Neural cell (in vitro differentiated cells): ENCODE measurements at regions not wholly inside any gene's neighbourhood (a gene's known extent, or its start where the extent isn't known, plus 50 kb on each side); places are given as distances from the start of the nearest gene placed in this dataset.

Experiments used
- H2AFZ ChIP-seq: fragments of 200-600, 300-800 bp; sonication (generic), shearing (Covaris generic); 2 replicates; pipeline ENCODE4 v1.6.0; 2014; ENCODE audit warnings: low read depth, mild to moderate bottlenecking, antibody characterized with exemption, low read length, moderate library complexity
- H3F3A ChIP-seq: fragments of 200-600 bp; shearing (Covaris generic); 2 replicates; pipeline ENCODE4 v1.6.1; 2016; ENCODE audit warnings: mild to moderate bottlenecking, moderate library complexity, mixed read lengths, antibody characterized with exemption, low read length; ENCODE audit not compliant: insufficient read depth, poor library complexity, severe bottlenecking
- H3K27ac ChIP-seq: fragments of 200-600, 300-800 bp; sonication (generic), shearing (Covaris generic); 2 replicates; pipeline ENCODE4 v1.5.1; 2014; ENCODE audit warnings: mild to moderate bottlenecking, low read length, moderate library complexity
- H3K27me3 ChIP-seq: fragments of 300-800, 200-600 bp; sonication (generic), shearing (Covaris generic); 2 replicates; pipeline ENCODE4 v1.6.0; 2014; ENCODE audit warnings: mild to moderate bottlenecking, low read depth, low read length, moderate library complexity; ENCODE audit not compliant: insufficient read depth
- H3K36me3 ChIP-seq: fragments of 300-800, 200-600 bp; sonication (generic), shearing (Covaris generic); 2 replicates; pipeline ENCODE4 v1.5.1; 2014; ENCODE audit warnings: mild to moderate bottlenecking, antibody characterized with exemption, low read length, moderate library complexity; ENCODE audit not compliant: insufficient read depth
- H3K4me2 ChIP-seq: fragments of 300-800, 200-600 bp; sonication (generic), shearing (Covaris generic); 2 replicates; pipeline ENCODE4 v1.6.0; 2014; ENCODE audit warnings: mild to moderate bottlenecking, low read length
- H3K4me3 ChIP-seq: fragments of 300-800, 200-600 bp; sonication (generic), shearing (Covaris generic); 2 replicates; pipeline ENCODE4 v1.5.1; 2014; ENCODE audit warnings: mild to moderate bottlenecking, low read length, moderate library complexity
- H3K79me2 ChIP-seq: fragments of 200-600 bp; shearing (Covaris generic); replicated peaks from 2 replicates; pipeline ENCODE4 v1.6.0; 2014; ENCODE audit warnings: mild to moderate bottlenecking, low read length, moderate library complexity; ENCODE audit not compliant: insufficient read depth
- H3K9ac ChIP-seq: fragments of 300-800, 200-600 bp; sonication (generic), shearing (Covaris generic); 2 replicates; pipeline ENCODE4 v1.6.1; 2016; ENCODE audit warnings: mild to moderate bottlenecking, low read length, mixed read lengths
- H3K9me2 ChIP-seq: fragments of 200-600 bp; shearing (Covaris generic); 2 replicates; pipeline ENCODE4 v1.6.1; 2016; ENCODE audit warnings: mild to moderate bottlenecking, low read length, mixed read lengths; ENCODE audit not compliant: insufficient read depth
- H3K9me3 ChIP-seq: fragments of 200-600, 300-800 bp; sonication (generic), shearing (Covaris generic); 2 replicates; pipeline ENCODE4 v1.6.1; 2016; ENCODE audit warnings: mild to moderate bottlenecking, mixed run types, low read length, moderate library complexity, mixed read lengths
- H4K20me1 ChIP-seq: fragments of 200-600 bp; shearing (Covaris generic); 2 replicates; pipeline ENCODE4 v1.6.1; 2016; ENCODE audit warnings: mild to moderate bottlenecking, mixed run types; ENCODE audit not compliant: insufficient read depth
- EP300 ChIP-seq: fragments of 450-650 bp; conservative IDR thresholded peaks from 2 replicates; pipeline ENCODE4 v1.6.1; 2014; ENCODE audit warnings: antibody characterized with exemption, mild to moderate bottlenecking, moderate library complexity; ENCODE audit not compliant: poor library complexity, severe bottlenecking
- EZH2 ChIP-seq: fragments of 200-600, 300-800 bp; shearing (Covaris generic), sonication (generic); IDR thresholded peaks from 2 replicates; pipeline ENCODE4 v1.6.1; 2014; ENCODE audit warnings: antibody characterized with exemption, low read length, borderline replicate concordance, mild to moderate bottlenecking; ENCODE audit not compliant: insufficient read depth, poor library complexity, severe bottlenecking
- MXI1 ChIP-seq: fragments of 450-650 bp; conservative IDR thresholded peaks from 2 replicates; pipeline ENCODE4 v1.6.1; 2014; ENCODE audit warnings: antibody characterized with exemption, mild to moderate bottlenecking; ENCODE audit not compliant: poor library complexity, severe bottlenecking
- POLR2AphosphoS5 ChIP-seq: IDR thresholded peaks from 2 replicates; pipeline ENCODE4 v1.6.1; 2012
- RAD21 ChIP-seq: fragments of 450-650 bp; conservative IDR thresholded peaks from 2 replicates; pipeline ENCODE4 v1.6.1; 2014; ENCODE audit warnings: antibody characterized with exemption, mild to moderate bottlenecking, moderate library complexity
- SMC3 ChIP-seq: fragments of 450-650 bp; conservative IDR thresholded peaks from 2 replicates; pipeline ENCODE4 v1.6.1; 2014; ENCODE audit warnings: antibody characterized with exemption, mild to moderate bottlenecking, moderate library complexity; ENCODE audit not compliant: poor library complexity
- TAF1 ChIP-seq: IDR thresholded peaks from 2 replicates; pipeline ENCODE4 v1.6.1; 2012; ENCODE audit warnings: low read depth
- TF ChIP-seq, protein P1 (sequence below): IDR thresholded peaks from 2 replicates; pipeline ENCODE4 v1.6.1; 2012; ENCODE audit warnings: borderline replicate concordance
- TF ChIP-seq, protein P2 (sequence below): fragments of 450-650 bp; IDR thresholded peaks from 2 replicates; pipeline ENCODE4 v1.5.1; 2014; ENCODE audit warnings: antibody characterized with exemption, mild to moderate bottlenecking, moderate library complexity; ENCODE audit not compliant: poor library complexity, severe bottlenecking

DNA sequence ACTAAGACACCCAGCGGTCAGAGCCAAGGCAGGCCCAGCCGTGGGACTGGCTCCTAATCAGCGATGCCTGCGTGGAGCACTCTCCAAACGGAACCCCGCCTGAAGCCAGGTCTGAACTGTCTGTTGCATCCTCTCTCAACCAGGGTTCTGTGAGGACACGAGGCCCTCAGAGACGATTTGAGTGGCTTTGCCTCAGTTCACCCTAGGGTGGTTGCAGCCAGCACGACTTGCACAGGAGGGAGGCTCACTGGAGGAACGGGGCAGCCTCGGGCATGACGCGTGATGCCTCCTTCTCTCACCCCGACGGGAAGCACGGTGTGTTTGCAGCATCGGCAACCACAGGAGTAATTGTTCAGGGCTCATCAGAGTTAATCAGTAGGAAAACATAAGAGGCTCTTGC lies 336.4 kb downstream of the EIPR1 start:
- H3K4me2 ChIP-seq: no peak overlapping the region
- no peaks in the 10 kb centered on the region for H3K79me2 ChIP-seq
- H3K36me3 ChIP-seq: no peaks in the 10 kb centered on the region
- no peaks in the 10 kb centered on the region for H3K9me3 ChIP-seq
- H3K9me2 ChIP-seq: no peaks in the 10 kb centered on the region
- no peak overlapping the region for H2AFZ ChIP-seq
- H3K9ac ChIP-seq: no peak overlapping the region
- TF ChIP-seq MXI1 (no peak), EP300 (no peak), RAD21 (no peak), EZH2 (no peak), POLR2AphosphoS5 (no peak), TAF1 (no peak), SMC3 (no peak)
- TF ChIP-seq, protein P1, sequence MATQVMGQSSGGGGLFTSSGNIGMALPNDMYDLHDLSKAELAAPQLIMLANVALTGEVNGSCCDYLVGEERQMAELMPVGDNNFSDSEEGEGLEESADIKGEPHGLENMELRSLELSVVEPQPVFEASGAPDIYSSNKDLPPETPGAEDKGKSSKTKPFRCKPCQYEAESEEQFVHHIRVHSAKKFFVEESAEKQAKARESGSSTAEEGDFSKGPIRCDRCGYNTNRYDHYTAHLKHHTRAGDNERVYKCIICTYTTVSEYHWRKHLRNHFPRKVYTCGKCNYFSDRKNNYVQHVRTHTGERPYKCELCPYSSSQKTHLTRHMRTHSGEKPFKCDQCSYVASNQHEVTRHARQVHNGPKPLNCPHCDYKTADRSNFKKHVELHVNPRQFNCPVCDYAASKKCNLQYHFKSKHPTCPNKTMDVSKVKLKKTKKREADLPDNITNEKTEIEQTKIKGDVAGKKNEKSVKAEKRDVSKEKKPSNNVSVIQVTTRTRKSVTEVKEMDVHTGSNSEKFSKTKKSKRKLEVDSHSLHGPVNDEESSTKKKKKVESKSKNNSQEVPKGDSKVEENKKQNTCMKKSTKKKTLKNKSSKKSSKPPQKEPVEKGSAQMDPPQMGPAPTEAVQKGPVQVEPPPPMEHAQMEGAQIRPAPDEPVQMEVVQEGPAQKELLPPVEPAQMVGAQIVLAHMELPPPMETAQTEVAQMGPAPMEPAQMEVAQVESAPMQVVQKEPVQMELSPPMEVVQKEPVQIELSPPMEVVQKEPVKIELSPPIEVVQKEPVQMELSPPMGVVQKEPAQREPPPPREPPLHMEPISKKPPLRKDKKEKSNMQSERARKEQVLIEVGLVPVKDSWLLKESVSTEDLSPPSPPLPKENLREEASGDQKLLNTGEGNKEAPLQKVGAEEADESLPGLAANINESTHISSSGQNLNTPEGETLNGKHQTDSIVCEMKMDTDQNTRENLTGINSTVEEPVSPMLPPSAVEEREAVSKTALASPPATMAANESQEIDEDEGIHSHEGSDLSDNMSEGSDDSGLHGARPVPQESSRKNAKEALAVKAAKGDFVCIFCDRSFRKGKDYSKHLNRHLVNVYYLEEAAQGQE: no peak
- TF ChIP-seq, protein P2, sequence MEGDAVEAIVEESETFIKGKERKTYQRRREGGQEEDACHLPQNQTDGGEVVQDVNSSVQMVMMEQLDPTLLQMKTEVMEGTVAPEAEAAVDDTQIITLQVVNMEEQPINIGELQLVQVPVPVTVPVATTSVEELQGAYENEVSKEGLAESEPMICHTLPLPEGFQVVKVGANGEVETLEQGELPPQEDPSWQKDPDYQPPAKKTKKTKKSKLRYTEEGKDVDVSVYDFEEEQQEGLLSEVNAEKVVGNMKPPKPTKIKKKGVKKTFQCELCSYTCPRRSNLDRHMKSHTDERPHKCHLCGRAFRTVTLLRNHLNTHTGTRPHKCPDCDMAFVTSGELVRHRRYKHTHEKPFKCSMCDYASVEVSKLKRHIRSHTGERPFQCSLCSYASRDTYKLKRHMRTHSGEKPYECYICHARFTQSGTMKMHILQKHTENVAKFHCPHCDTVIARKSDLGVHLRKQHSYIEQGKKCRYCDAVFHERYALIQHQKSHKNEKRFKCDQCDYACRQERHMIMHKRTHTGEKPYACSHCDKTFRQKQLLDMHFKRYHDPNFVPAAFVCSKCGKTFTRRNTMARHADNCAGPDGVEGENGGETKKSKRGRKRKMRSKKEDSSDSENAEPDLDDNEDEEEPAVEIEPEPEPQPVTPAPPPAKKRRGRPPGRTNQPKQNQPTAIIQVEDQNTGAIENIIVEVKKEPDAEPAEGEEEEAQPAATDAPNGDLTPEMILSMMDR: no peak
- no peak overlapping the region for H3K27ac ChIP-seq
- no peaks in the 10 kb centered on the region for H3K27me3 ChIP-seq
- H3K4me3 ChIP-seq: no peak overlapping the region
- H4K20me1 ChIP-seq: no peaks in the 10 kb centered on the region
- no peaks in the 10 kb centered on the region for H3F3A ChIP-seq

DNA sequence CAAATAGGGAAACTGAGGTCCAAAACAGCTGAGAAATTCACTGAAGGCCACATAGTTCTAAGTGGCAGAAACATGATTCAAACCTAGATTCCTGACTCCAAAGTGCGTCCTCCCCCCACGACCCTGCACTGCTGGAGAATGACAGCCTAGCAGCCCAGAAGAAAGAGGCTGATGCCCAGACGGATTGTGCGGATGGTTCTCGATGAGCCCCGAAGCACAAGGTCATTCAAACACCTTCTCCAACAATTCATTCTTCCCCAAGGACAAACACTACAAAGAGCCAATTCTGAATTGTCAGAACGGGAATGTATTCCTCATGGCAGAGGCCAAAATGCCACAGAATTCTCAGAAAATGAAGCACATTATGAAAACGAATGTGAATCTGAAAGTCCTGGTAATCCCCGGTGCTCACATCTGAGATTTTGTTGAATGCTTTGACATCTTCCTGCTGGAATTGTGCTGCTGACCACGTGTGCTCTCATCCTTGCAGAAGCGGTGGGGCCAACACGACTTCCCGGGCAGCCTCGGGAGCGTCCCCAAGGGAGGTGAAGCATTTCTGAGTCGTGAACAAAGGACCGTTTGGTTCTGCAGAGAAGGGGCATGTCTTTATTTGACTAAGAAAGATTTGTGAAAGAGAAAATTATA lies 337.0 kb downstream of the EIPR1 start:
- no peak overlapping the region for H3K4me2 ChIP-seq
- H3K9me3 ChIP-seq: no peaks in the 10 kb centered on the region
- H3K9ac ChIP-seq: no peak overlapping the region
- no peaks in the 10 kb centered on the region for H3K36me3 ChIP-seq
- H3K27me3 ChIP-seq: no peaks in the 10 kb centered on the region
- no peaks in the 10 kb centered on the region for H3K79me2 ChIP-seq
- H3F3A ChIP-seq: no peaks in the 10 kb centered on the region
- TF ChIP-seq, protein P1: no peak
- TF ChIP-seq MXI1: no peak
- no peak for TF ChIP-seq TAF1
- TF ChIP-seq POLR2AphosphoS5: no peak
- no peak for TF ChIP-seq EP300
- no peak for TF ChIP-seq RAD21
- TF ChIP-seq EZH2: no peak
- TF ChIP-seq, protein P2: no peak
- TF ChIP-seq SMC3: no peak
- no peak overlapping the region for H3K27ac ChIP-seq
- no peaks in the 10 kb centered on the region for H3K9me2 ChIP-seq
- no peak overlapping the region for H3K4me3 ChIP-seq
- H2AFZ ChIP-seq: no peak overlapping the region
- H4K20me1 ChIP-seq: no peaks in the 10 kb centered on the region
